ENCODE measurements at regions not wholly inside any gene's neighbourhood (a gene's known extent, or its start where the extent isn't known, plus 50 kb on each side); places are given as distances from the start of the nearest gene placed in this dataset.
"Not testable (repeated sequence)": the region's sequence is repeated elsewhere in the genome, so short reads cannot be mapped to it uniquely, and the experiment has no call there.

GRCh38 chr4:162837241-162837640 lies 329.4 kb downstream of the NAF1 start:
- Mint-ChIP-seq H3K27ac (no peak overlapping the region), H3K4me3 (no peak overlapping the region), H3K4me1 (no peaks in the 10 kb centered on the region), H3K9me3 (no peaks in the 10 kb centered on the region), H3K27me3 (ENCODE audit: low read depth, poor library complexity) (no peaks in the 10 kb centered on the region), H3K36me3 (ENCODE audit: low read depth) (no peaks in the 10 kb centered on the region)
- no peak for DNase-seq
- TF ChIP-seq CTCF (IDR thresholded peaks at IDR 0.05) = no peak

- Mint-ChIP-seq H3K9me3 (no peaks in the 10 kb centered on the region), H3K27ac (no peak overlapping the region), H3K4me1 (no peaks in the 10 kb centered on the region), H3K27me3 (ENCODE audit: low read depth, poor library complexity) (no peaks in the 10 kb centered on the region), H3K36me3 (ENCODE audit: low read depth) (no peaks in the 10 kb centered on the region), H3K4me3 (no peak overlapping the region)
- no peak for DNase-seq
- no peak for TF ChIP-seq CTCF (IDR thresholded peaks at IDR 0.05)
These were observed 329.9 kb downstream of the NAF1 start for GRCh38 chr4:162836773-162837172.

- H3K27me3 Mint-ChIP-seq (ENCODE audit: low read depth, poor library complexity); H3K27ac Mint-ChIP-seq: not testable (repeated sequence)
These were observed 330.4 kb downstream of the NAF1 start for GRCh38 chr4:162836258-162836657.

GRCh38 chr4:162830899-162831298 lies 335.8 kb downstream of the NAF1 start:
- no peak for DNase-seq
- TF ChIP-seq CTCF (IDR thresholded peaks at IDR 0.05) = no peak
- H3K4me1 Mint-ChIP-seq = no peaks in the 10 kb centered on the region
- H3K36me3 Mint-ChIP-seq (ENCODE audit: low read depth) = no peaks in the 10 kb centered on the region
- peaks cover 3% of the 10 kb centered on the region for H3K27me3 Mint-ChIP-seq (ENCODE audit: low read depth, poor library complexity)
- no peak overlapping the region for H3K4me3 Mint-ChIP-seq
- H3K27ac Mint-ChIP-seq = no peak overlapping the region
- no peaks in the 10 kb centered on the region for H3K9me3 Mint-ChIP-seq

More at GRCh38 chr4:162836258-162836657, 330.4 kb downstream of the NAF1 start:
- H3K9me3 Mint-ChIP-seq; H3K4me1 Mint-ChIP-seq; H3K4me3 Mint-ChIP-seq; H3K36me3 Mint-ChIP-seq (ENCODE audit: low read depth); DNase-seq: not testable (repeated sequence)

- not testable (repeated sequence) for H3K4me1 Mint-ChIP-seq; H3K4me3 Mint-ChIP-seq; H3K36me3 Mint-ChIP-seq (ENCODE audit: low read depth); DNase-seq; H3K27ac Mint-ChIP-seq; H3K27me3 Mint-ChIP-seq (ENCODE audit: low read depth, poor library complexity)
- H3K9me3 Mint-ChIP-seq = peaks cover 22% of the 10 kb centered on the region
These were observed 349.3 kb downstream of the NAF1 start for GRCh38 chr4:162817374-162817773.

- Mint-ChIP-seq H3K36me3 (ENCODE audit: low read depth) (no peaks in the 10 kb centered on the region), H3K4me3 (no peak overlapping the region), H3K9me3 (no peaks in the 10 kb centered on the region), H3K4me1 (no peaks in the 10 kb centered on the region), H3K27me3 (ENCODE audit: low read depth, poor library complexity) (no peaks in the 10 kb centered on the region), H3K27ac (no peak overlapping the region)
- DNase-seq = no peak
- TF ChIP-seq CTCF (IDR thresholded peaks at IDR 0.05) = no peak
These were observed 362.3 kb downstream of the NAF1 start for GRCh38 chr4:162804351-162804924.

GRCh38 chr4:162803378-162803777 lies 363.3 kb downstream of the NAF1 start:
- no peaks in the 10 kb centered on the region for H3K36me3 Mint-ChIP-seq (ENCODE audit: low read depth)
- H3K27ac Mint-ChIP-seq = no peak overlapping the region
- TF ChIP-seq CTCF (IDR thresholded peaks at IDR 0.05) = no peak
- H3K27me3 Mint-ChIP-seq (ENCODE audit: low read depth, poor library complexity) = no peaks in the 10 kb centered on the region
- H3K9me3 Mint-ChIP-seq = no peaks in the 10 kb centered on the region
- DNase-seq = no peak
- no peak overlapping the region for H3K4me3 Mint-ChIP-seq
- H3K4me1 Mint-ChIP-seq = no peaks in the 10 kb centered on the region

All from nephron progenitor cell (in vitro differentiated cells).